ENCODE measurements at regions not wholly inside any gene's neighbourhood (a gene's known extent, or its start where the extent isn't known, plus 50 kb on each side); places are given as distances from the start of the nearest gene placed in this dataset.
"Not testable (repeated sequence)": the region's sequence is repeated elsewhere in the genome, so short reads cannot be mapped to it uniquely, and the experiment has no call there.

GRCh38 chr11:69869311-69869939 lies 50.2 kb upstream of the FGF3 start:
- no peak for DNase-seq

- no peak for DNase-seq
Measured at GRCh38 chr11:69870766-69871165, 51.5 kb upstream of the FGF3 start.

GRCh38 chr11:69873166-69874077 lies 54.2 kb upstream of the FGF3 start:
- no peak for DNase-seq

- DNase-seq: no peak
Measured at GRCh38 chr11:69874178-69874983, 55.2 kb upstream of the FGF3 start.

- DNase-seq: no peak
Measured at GRCh38 chr11:69874984-69875624, 55.9 kb upstream of the FGF3 start.

GRCh38 chr11:69876013-69876412 lies 56.8 kb upstream of the FGF3 start:
- DNase-seq: no peak

GRCh38 chr11:69877235-69877634 lies 58.0 kb upstream of the FGF3 start:
- DNase-seq: no peak

- not testable (repeated sequence) for DNase-seq
Measured at GRCh38 chr11:69877704-69878103, 58.5 kb upstream of the FGF3 start.

GRCh38 chr11:69878144-69878883 lies 59.1 kb upstream of the FGF3 start:
- DNase-seq: no peak

GRCh38 chr11:69878927-69879728 lies 59.9 kb upstream of the FGF3 start:
- DNase-seq: no peak

GRCh38 chr11:69879729-69880005 lies 60.5 kb upstream of the FGF3 start:
- no peak for DNase-seq

GRCh38 chr11:69880041-69880825 lies 61.0 kb upstream of the FGF3 start:
- no peak for DNase-seq

- no peak for DNase-seq
Measured at GRCh38 chr11:69880826-69881445, 61.7 kb upstream of the FGF3 start.

GRCh38 chr11:69881467-69882269 lies 62.5 kb upstream of the FGF3 start:
- DNase-seq: no peak

- no peak for DNase-seq
Measured at GRCh38 chr11:69882270-69882608, 63.0 kb upstream of the FGF3 start.

- DNase-seq: no peak
Measured at GRCh38 chr11:69883292-69884255, 64.4 kb upstream of the FGF3 start.

- DNase-seq: no peak
Measured at GRCh38 chr11:69884286-69884685, 65.1 kb upstream of the FGF3 start.

- DNase-seq: no peak
Measured at GRCh38 chr11:69884751-69885150, 65.5 kb upstream of the FGF3 start.
